GM12891 (cell line): ENCODE measurements at regions not wholly inside any gene's neighbourhood (a gene's known extent, or its start where the extent isn't known, plus 50 kb on each side); places are given as distances from the start of the nearest gene placed in this dataset.

Experiments
- POLR2A ChIP-seq: IDR thresholded peaks from 2 replicates; pipeline ENCODE4 v1.6.1; 2011; ENCODE audit warnings: low read depth, low read length, control low read depth
- POLR2AphosphoS5 ChIP-seq: IDR thresholded peaks from 2 replicates; pipeline ENCODE4 v1.6.1; 2011; ENCODE audit warnings: low read depth, low read length, control low read depth
- POU2F2 ChIP-seq: IDR thresholded peaks from 2 replicates; pipeline ENCODE4 v1.6.1; 2011; ENCODE audit warnings: low read depth, mild to moderate bottlenecking, control low read depth, low read length, moderate library complexity
- TAF1 ChIP-seq: IDR thresholded peaks from 2 replicates; pipeline ENCODE4 v1.6.1; 2011; ENCODE audit warnings: low read depth, low read length, control low read depth

- no peak for TF ChIP-seq POLR2A
- no peak for TF ChIP-seq POLR2AphosphoS5
- no peak for TF ChIP-seq TAF1
- TF ChIP-seq POU2F2 = no peak
Observed at GRCh38 chr11:70692131-70692530, 293.8 kb downstream of the CTTN start.
